Fibroblast of skin of back (primary cell): ENCODE measurements at regions not wholly inside any gene's neighbourhood (a gene's known extent, or its start where the extent isn't known, plus 50 kb on each side); places are given as distances from the start of the nearest gene placed in this dataset.

ENCODE experiments used
- DNase-seq: peaks from one replicate; pipeline ENCODE4 v3.0.0-alpha.2; 2013

DNA sequence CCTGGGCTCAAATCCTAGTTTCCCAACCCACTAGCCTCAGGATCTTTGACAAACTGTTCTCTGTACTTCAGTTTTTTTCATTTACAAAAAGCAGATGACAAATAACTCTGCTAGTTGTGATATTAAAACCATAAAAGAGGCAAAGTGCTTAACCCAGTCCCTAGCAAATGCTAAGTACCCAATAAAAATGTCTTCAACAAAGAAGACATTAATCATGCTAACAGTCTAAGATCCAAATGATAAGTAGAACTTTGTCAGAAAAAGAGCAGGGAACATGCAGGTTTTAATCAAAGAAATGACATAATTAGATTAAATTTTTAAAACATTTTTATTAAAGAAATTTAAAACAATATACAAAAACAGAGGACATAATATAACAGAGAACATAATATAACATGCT is 203.0 kb upstream of the ADRA1B start:
- no peak for DNase-seq

DNA sequence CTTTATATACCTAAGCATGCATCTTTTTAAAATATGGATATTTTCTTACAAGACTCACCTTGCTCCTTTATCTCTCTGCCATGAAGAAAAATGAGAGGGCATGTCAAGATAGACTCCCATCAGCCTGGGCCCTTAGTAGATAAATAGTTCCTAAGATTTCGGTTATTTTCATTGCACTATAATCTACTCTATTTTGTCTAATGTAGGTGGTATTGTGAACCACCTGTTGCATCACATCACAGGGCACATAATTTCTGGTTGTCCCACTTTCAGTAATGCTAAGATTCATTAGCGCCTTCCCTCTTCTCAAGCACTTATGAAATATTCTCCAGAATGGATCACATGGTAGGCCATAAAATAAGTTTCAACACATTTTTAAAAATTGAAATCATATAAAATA is 202.5 kb upstream of the ADRA1B start:
- DNase-seq = no peak

DNA sequence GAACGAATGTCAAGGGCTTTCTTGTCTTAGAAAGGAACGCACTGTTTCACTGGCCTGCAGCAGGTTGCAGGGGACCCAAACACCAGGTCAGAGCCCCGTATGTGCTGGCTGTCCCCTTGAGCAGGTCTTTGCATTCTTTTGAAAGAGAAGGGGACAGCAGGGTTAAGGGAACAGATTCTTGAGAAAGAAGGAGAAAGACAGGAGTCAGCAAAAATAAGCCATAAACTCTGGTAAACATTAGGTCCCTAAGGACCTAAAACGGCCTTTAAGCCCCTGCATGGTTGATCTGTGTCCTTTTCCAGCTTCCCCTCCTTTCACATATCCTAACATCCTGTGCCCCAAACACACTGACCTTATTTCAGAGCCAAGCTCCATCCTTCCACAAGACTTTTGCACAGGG is 190.8 kb upstream of the ADRA1B start:
- DNase-seq = no peak

DNA sequence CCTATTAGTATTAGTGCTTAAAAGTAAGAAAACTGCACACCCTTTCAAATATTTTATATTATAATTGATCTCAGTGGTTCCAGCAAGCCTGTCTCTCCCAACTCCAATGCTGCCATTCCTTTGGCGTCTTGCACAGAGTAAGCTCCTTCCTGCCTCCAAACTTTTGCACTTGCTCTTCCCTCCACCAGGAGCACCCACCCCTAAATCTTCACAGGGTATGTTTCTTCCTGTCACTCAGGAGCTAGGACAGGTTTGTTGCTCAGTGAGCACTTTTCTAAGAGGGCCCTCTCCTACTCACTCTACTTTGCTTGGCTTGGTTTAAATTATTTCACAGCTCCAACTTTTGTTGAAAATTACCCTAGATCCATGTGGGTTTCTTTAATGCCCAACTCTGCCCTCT is 189.1 kb upstream of the ADRA1B start:
- DNase-seq = no peak

- DNase-seq = no peak
Measured at GRCh38 chr5:159730285-159730684, 186.0 kb upstream of the ADRA1B start.

- DNase-seq = peak; percentile 36
Measured at GRCh38 chr5:159732220-159732619, 184.1 kb upstream of the ADRA1B start.

GRCh38 chr5:159734366-159734765 is 181.9 kb upstream of the ADRA1B start:
- no peak for DNase-seq

DNA sequence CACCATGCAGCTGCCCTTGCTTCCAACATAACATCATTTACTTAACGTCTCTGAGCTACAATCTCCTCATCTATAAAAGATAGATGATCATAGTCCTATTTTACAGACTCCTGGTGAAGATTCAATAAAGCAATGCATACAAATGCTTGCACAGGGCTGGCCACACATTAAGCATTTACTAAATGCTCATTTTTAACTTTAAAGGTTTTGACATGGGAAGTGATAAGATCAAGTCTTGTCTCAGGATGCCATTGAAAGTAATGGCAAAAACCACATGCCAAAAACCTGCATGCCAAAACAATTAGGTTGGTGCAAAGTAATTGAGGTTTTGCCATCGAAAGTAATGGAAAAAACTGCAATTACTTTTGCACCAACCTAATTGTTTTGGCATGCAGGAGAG is 181.2 kb upstream of the ADRA1B start:
- no peak for DNase-seq

DNA sequence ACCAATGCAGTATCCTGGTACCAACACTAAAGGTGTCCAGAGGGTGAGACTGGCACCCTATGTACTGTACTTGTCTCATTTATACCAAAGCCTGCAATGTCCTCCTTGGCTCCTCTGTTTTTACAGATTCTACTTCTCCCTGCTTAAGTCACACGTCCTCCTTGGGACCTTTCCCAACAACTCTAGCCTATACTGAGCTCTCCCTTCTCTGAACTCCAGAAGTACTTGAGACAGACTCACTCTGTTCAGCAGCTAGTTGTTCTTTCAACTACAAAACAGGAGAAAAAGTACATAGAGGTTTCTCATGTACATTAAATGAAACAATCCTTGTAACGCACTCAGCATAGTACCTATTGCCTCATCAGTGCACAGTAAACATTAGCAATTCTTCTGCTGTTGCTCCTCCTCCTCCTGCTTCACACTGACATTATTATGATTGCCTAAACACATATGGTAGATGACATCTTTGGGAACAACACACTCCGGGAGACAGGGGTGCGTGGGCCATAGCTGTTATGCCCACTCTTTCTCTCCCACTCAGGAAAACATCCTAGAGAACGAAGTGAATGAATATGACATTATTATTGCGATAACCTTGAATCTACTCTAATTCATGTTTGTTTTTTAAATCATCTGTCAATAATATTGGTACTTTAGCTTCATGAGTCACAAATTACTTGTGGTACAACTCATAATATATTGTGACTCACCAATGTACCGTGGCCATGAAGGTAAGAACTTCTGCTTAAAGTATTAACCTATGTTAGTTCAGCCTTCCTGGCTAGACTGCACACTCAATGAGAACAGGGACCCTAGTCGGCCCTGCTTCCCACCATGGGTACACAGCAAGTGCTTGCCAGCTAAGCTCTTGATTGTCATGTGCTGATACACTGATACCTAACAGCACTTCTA is 180.3 kb upstream of the ADRA1B start:
- DNase-seq = no peak

GRCh38 chr5:159736844-159737243 is 179.4 kb upstream of the ADRA1B start:
- DNase-seq = no peak

GRCh38 chr5:159737263-159737662 is 179.0 kb upstream of the ADRA1B start:
- peak; percentile 15 for DNase-seq

DNA sequence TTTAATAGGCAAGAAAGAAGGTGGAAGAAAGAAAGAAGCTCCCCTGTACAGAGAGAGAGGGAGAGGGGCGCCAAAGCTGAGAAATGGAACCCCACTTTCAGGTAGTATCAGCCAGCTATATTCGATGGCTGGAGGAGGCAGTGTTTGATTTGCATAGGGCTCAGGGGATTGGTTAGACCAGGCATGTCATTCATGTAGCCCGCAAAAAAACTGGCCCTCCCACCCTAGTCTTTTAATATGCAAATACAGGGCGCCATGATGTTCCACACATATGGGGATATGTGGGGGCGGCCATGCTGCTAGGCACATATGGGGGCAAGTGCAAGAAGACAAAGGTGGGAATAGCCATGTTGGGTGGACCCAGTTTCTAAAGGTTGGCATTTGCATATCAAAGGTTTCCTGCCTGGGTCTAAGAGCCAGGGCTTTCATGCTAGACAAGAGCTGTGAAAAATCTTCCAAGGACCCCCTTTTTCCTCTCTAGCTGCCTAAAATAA is 174.4 kb upstream of the ADRA1B start:
- no peak for DNase-seq

- no peak for DNase-seq
Measured at GRCh38 chr5:159743234-159743633, 173.0 kb upstream of the ADRA1B start.

DNA sequence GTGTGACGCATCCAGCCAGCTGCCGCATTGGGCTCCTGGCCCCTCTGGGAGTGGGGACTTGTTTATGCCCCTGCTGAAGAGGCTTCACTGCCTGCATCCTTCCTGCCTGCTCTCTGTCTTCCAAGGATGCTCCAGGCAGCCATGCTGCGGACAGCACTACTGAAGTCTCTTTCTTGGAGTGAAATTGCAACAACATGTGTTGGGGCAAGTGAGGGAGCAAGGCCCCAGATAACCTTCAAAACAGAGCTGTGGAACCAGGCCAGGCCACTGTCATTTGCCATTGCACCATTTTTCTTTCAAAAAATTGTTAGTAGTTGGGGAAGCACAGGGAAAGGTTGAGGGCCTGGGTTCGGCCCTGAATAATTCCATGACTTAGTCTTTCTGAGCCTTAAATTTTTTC is 169.6 kb upstream of the ADRA1B start:
- no peak for DNase-seq

DNA sequence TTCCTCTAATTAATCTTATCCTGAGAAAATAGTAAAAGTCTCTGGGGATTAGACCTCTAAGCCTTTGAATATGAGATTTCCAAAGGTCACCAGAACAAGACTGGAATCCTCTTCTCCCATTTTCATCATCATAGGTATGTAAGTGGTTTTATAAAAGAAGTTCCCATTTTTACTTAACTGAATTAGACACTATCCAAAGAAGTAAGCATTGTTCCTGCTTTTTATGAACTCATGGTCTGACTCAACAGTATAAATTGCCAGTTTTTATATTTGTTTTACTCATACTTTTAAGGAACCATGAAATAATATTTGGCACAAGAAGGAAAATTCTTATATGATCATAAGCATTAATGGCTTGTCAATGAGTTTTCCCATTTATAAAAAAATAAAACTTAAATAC is 167.1 kb upstream of the ADRA1B start:
- DNase-seq = peak; percentile 79

DNA sequence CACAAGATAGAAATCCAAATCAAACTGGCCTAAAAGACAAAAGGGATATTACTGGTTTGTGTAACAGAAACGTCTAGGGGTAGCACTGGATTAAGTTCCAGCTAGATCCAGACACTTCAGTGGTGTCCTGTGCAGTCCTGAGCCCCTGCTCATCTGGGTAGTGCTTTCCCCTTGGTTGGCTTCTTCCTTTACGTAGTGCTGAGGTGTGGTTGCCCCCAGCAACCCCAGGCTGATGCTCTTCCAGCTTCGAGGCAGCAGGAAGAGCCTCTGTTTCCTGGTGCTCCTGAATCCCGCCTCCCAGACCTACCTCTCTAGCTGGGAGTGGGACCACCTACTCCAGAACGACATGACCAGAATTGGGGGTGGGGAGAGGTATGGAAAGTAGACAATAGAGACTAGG is 166.1 kb upstream of the ADRA1B start:
- DNase-seq = no peak

DNA sequence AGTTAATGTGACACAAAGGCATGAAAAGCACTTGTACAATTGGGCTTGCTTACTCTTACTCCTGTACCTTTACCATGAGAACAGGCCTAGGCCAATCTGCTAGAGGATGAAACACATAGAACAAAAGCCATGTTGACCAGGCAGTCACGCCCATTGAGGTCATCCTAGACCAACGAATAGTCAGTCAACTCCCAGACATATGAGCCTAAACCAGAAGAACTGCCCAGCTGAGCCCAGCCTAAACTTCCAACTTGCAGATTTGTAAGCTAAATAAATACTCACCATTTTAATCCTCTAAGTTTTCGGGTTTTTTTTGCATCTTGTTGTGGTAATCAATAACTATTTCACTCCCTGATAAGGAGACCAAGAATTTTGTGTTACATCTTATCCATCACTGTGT is 164.8 kb upstream of the ADRA1B start:
- no peak for DNase-seq

- peak; percentile 91 for DNase-seq
Measured at GRCh38 chr5:159752622-159753275, 163.5 kb upstream of the ADRA1B start.

- no peak for DNase-seq
Measured at GRCh38 chr5:159758189-159758588, 158.1 kb upstream of the ADRA1B start.

GRCh38 chr5:159759791-159760290 is 156.4 kb upstream of the ADRA1B start:
- DNase-seq = no peak

GRCh38 chr5:159762921-159763320 is 153.4 kb upstream of the ADRA1B start:
- DNase-seq = no peak

DNA sequence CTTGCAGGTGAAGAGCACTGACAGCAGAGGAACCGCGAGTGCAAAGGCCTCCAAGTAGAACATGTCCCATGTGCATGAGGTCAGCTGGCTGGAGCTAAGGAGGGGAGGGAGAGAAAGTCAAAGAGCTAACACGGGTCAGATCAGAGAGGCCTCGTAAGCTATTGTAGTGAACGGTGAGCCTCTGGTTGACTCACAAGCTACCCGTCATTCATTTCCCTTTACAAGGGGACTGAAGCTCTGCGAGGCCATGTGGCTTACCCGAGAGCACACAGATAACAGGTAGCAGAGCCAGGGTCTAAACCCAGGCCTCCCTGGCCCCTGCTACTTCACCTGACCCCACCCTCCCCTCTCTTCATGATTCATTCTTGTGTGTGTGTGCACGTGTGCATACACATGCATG is 152.7 kb upstream of the ADRA1B start:
- DNase-seq = no peak

DNA sequence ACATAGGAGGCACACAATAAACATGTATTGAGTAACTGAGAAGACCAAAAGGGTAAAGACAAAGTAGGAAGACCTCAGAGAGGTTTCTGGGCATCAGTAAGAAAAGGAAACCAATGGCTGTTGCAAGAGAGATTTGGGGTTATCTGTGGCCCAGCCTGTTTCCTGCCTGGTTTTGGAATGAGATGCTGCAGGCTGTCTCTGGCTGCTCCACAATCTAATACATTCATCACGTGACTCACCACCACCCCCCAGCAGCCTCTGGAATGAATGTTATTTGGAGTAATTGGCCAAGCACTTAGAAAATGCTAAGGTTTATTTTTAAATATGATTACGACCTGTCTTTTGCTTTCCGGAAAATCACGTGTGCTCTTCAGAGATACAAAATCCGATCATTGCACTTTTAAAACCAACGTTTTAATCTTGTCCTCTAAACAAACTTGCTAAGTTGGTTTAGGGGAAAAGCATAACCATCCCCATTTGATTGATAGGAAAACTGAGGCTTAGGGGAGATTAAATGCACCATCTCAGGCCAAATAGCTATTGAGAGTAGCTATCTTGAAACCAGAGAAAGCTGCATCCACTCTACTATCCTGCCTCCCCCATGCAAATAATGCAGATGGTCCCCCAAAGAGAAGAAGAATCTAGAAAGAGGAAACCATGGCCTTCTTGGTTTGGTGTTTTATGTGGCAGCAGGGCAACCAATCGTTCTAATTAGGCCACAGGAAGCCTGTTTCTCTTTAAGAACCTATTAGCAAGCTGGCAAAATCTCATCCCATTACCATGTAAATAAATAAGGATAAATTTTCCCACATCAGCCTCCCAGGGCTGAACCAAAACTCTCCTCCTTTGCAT is 151.8 kb upstream of the ADRA1B start:
- peak; percentile 96 for DNase-seq
